ENCODE measurements at regions not wholly inside any gene's neighbourhood (a gene's known extent, or its start where the extent isn't known, plus 50 kb on each side); places are given as distances from the start of the nearest gene placed in this dataset.

DNA sequence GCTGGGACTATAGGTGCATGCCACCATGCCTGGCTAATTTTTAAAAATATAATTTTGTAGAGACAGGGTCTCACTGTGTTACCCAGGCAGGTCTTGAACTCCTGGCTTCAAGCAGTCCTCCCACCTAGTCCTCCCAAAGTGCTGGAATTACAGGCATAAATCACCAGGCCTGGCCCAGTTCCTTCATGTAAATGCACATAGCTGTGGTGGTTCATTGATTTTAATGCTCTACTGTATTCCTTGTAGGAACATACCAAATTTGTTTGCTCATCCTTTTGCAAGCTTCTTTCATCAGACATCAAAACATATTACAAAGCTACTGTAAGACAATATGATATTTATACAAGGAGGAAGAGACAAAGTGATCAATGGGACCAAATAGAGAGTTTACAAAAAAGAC is 237.5 kb upstream of the ESRRG start:
- no peak for TF ChIP-seq POLR2A (IDR thresholded peaks at IDR 0.05; ENCODE audit: low read depth, low read length)
- no peak for TF ChIP-seq POLR2AphosphoS5 (IDR thresholded peaks at IDR 0.05; ENCODE audit: low read depth, low read length)
- TF ChIP-seq TAF1 (IDR thresholded peaks at IDR 0.05; ENCODE audit: borderline replicate concordance, low read depth, low read length) = no peak

All from GM12892 (cell line).